T-helper 9 cell (primary cell): ENCODE measurements at regions not wholly inside any gene's neighbourhood (a gene's known extent, or its start where the extent isn't known, plus 50 kb on each side); places are given as distances from the start of the nearest gene placed in this dataset.
A peak's percentile ranks its signal among the peaks of the same experiment; 100 is the strongest.

ENCODE experiments used
- DNase-seq: peaks from one replicate; pipeline ENCODE4 v3.0.0-alpha.2; 2020

GRCh38 chr11:10358696-10359095 lies 53.8 kb downstream of the ADM start:
- DNase-seq = no peak

DNA sequence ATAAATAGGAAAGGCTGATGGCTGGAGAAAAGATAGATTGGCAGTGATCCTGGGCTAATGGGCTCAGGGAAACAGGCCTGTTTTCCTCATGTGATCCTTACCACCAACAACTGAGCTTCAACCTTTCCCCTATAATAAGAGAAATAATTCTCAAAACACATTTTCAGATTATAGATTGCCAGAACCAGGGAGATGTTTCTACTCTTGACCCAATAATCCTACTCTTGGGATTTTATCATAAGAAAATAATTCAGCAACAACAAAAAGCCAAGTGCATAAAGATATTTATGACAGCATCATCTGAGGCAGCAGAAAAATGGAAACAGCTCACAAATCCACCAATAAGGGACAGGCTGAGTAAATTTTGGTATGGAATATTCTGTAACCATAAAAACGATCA lies 54.3 kb downstream of the ADM start:
- DNase-seq = no peak

- no peak for DNase-seq
Observed at GRCh38 chr11:10360835-10361234, 56.0 kb downstream of the ADM start.

DNA sequence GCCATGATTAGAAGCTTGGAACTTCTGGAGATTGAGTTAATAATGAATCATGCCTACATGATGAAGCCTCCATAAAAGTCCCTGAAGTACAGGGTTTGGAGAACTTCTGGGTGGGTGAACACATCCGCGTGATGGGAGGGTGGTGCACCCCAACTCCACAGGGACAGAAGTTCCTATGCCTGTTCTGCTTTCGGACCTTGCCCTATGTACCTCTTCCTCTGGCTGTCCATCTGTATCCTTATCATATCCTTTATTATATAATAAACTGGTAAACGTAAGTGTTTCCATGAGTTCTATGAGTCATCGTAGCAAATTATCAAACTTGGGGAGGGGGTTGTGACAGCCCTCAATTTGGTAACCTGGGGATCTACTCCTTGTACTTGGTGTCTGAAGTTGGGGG lies 60.2 kb downstream of the ADM start:
- DNase-seq = no peak

- DNase-seq = peak; percentile 21
Observed at GRCh38 chr11:10366568-10367331, 61.9 kb downstream of the ADM start.

- DNase-seq = no peak
Observed at GRCh38 chr11:10371926-10372641, 67.2 kb downstream of the ADM start.

- DNase-seq = no peak
Observed at GRCh38 chr11:10373340-10373739, 68.5 kb downstream of the ADM start.

GRCh38 chr11:10373929-10374328 lies 69.1 kb downstream of the ADM start:
- no peak for DNase-seq

DNA sequence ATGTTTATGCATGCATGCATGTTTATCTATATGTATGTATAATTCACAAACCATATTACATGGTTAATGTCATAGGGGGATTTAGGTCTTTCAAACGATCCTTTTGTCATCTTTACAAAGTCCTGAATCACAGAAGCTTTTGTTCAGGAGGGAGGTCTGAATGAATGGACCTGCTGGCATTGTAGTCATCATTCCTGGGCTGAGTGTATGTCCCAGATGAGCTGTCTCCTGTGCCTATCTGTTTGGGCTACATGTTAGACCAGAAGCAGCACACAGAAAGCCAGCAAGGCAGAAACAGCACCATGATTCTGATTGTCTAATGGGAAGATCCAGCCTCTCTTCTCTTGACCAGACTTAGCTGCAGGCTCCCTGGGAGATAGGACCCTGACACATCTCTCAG lies 69.5 kb downstream of the ADM start:
- no peak for DNase-seq

- no peak for DNase-seq
Observed at GRCh38 chr11:10375280-10375971, 70.6 kb downstream of the ADM start.

GRCh38 chr11:10376061-10376460 lies 71.2 kb downstream of the ADM start:
- DNase-seq = no peak

GRCh38 chr11:10377183-10377582 lies 72.3 kb downstream of the ADM start:
- DNase-seq = no peak

DNA sequence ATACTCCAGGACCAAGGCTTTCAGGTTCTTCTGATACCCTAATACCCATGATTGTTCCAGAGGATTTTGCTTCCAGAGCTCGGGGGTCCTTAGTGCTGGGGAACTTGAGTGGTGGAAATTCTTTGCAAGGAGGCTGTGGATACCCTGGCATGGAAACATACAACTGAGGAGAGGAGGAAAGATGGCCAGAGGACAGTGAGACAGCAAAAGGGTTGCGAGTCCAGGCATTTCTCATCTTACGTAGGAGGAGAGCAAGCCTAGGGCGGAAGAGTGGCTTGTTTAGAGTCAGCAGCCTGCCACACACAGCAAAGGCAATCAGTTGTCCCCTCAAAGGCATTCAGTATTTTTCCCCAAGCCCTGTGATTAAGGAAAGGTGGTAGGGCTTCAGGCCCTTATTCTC lies 73.5 kb downstream of the ADM start:
- DNase-seq = no peak

DNA sequence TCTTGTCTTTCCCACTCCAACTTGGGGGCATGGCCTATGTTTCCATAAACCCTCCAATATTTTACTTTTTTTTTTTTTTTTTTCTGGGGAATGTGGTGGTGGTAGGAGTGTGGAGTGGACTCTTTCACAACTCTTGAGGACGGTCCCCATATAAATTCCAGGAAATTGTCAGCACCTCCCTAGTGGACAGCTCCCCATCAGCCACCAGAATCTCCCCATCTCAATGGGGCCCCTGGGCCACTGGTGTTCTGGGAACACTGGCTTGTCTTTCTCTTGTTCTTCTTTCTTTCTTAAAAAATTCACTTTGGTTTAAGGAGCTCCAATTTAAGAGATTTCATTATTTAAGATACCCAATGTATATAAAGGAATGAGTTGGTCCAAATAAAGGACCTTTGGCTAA lies 74.1 kb downstream of the ADM start:
- DNase-seq = no peak

GRCh38 chr11:10379426-10379825 lies 74.6 kb downstream of the ADM start:
- DNase-seq = no peak

DNA sequence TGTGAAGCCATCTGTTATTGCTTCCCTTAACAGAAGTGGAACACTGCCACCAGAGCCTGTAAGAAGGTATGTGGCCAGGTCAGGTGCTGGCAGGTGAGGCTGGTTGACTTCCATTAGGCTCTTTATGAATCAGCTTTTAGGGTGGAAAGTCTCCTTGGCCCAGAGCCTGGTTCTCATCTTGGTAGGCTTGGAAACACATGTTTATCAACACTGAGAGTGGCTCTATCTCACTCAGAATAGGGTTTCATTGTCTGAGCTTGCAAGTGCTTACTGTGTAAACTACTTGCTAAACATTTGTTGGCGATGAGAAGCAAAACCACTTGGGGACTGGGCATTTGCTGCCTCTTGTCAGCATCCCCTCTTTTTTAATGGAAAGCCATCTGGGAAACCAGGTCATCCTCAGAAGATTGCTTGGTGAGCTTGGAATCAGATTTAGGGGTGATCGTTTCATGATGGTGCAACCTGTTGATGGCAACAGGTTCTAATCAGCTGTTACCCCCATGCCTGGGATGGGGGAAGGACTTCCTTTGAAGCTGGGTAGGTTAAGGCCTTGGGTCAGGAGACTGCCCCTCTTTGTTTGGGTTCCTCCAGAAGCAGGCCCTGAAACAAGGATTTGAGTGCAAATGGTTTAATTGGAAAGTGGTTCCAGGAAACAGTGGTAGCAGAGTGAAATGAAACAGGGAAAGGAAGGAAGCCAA lies 75.0 kb upstream of the AMPD3 start:
- DNase-seq = no peak

GRCh38 chr11:10380921-10381320 lies 74.1 kb upstream of the AMPD3 start:
- no peak for DNase-seq

GRCh38 chr11:10381736-10382135 lies 73.3 kb upstream of the AMPD3 start:
- DNase-seq = no peak

DNA sequence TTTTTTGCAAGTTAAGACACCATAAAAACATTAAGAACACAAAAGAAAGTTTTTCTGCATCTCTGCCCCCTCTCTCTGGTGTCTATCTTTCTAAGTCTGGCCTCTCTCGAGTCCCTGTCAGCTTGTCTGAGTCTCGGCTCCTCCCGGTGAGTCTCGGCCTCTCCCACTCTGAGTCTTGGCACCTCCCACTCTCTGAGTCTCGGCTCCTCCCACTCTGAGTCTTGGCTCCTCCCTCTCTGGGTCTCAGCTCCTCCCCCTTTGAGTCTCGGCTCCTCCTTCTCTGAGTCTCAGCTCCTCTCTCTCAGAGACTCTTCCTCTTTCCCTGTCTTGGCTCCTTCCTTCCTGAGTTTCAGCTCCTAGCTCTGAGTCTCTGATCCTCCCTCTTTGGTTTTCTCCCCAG lies 72.5 kb upstream of the AMPD3 start:
- no peak for DNase-seq

DNA sequence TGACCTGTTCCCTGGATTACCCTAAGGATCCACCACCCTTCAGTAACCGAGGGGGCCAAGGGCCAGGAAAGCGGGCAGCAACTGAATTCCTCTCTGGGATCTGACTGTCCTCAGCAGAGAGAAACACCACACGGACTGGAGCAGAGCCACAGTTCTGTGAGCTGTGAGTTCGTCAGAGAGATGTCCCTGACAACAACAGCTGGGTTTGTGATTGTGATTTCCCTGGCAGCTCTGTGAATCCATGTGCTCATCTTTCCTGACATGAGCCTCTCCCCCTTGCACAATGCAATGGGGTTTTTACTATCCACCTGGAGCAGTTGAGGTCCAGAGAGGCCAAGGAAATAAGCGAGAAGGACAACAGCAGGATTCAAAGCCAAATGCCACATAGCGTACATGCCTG lies 69.4 kb upstream of the AMPD3 start:
- DNase-seq = no peak

DNA sequence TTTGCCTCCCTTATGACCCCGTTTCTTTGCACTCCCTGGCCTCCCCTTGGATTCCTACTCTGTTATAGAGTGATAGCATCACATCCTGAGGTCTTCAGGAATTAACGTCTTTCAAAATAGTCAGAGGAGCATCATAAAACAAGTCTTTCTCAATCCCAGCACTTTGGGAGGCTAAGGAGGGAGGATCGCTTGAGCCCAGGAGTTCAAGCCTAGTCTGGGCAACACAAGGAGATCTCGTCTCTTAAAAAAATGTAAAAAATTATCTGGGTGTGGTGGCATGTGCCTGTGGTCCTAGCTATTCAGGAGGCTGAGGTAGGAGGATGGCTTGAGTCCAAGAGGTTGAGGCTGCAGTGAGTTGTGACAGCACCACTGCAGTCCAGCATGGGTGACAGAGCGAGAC lies 68.7 kb upstream of the AMPD3 start:
- no peak for DNase-seq

DNA sequence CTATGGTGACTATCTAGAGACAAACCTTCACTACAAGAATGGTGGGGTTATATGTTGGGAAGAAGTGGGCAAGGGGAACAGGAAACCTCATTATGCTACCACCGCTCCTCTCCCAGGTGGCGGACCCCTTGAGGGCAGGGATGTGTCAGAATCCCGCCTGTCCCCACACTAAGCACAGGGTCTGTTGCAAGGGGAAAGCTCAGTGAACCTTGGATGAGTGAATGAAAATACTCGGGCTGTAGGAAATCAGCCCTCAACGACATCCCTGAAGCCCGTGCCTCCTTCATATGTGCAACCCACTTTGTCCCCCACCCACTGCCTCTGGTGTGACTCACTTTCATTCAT lies 68.2 kb upstream of the AMPD3 start:
- no peak for DNase-seq
